ENCODE measurements at regions not wholly inside any gene's neighbourhood (a gene's known extent, or its start where the extent isn't known, plus 50 kb on each side); places are given as distances from the start of the nearest gene placed in this dataset.

DNA sequence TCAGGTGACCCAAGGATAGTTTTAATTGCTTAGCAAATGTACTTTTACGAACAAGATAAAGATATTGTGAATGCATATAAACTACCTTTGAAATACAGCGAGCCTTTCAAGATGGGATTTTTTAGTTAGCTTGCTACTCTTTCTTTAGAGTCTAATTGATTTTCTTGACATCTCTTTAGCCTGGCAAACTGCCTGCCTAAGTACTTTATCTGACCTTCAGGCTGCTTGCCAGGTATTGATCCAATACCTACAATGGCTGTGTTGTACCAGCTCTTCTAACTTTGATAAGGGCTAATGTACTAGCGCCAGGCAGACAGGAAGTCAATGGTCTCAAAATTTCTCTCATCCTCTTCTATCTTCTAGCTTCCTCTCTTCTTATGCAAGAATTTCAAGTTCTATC, 414.4 kb upstream of the ACVR2A start:
- no peaks in the 10 kb centered on the region for H3K36me3 ChIP-seq (ENCODE audit: insufficient read depth in 1 of 2, low read depth in 1 of 2)
- H3K4me3 ChIP-seq, result no peak overlapping the region
- DNase-seq (no peak), ATAC-seq (no peak)
- peaks cover 10% of the 10 kb centered on the region for H3K4me1 ChIP-seq
- H3K27ac ChIP-seq, result no peak overlapping the region
- H3K27me3 ChIP-seq (ENCODE audit: insufficient read depth in 3 of 3, low read length in 2 of 3), result no peaks in the 10 kb centered on the region
- WGBS, 3 donors, result 86 to 93% (median 91%) methylated on average over 3 of the region's 3 CpGs
- H3K9me3 ChIP-seq, result no peaks in the 10 kb centered on the region
- TF ChIP-seq, protein P1, sequence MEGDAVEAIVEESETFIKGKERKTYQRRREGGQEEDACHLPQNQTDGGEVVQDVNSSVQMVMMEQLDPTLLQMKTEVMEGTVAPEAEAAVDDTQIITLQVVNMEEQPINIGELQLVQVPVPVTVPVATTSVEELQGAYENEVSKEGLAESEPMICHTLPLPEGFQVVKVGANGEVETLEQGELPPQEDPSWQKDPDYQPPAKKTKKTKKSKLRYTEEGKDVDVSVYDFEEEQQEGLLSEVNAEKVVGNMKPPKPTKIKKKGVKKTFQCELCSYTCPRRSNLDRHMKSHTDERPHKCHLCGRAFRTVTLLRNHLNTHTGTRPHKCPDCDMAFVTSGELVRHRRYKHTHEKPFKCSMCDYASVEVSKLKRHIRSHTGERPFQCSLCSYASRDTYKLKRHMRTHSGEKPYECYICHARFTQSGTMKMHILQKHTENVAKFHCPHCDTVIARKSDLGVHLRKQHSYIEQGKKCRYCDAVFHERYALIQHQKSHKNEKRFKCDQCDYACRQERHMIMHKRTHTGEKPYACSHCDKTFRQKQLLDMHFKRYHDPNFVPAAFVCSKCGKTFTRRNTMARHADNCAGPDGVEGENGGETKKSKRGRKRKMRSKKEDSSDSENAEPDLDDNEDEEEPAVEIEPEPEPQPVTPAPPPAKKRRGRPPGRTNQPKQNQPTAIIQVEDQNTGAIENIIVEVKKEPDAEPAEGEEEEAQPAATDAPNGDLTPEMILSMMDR (IDR thresholded peaks at IDR 0.05), result no peak
- intact Hi-C loops (cut with DNase I), result no loop called here

DNA sequence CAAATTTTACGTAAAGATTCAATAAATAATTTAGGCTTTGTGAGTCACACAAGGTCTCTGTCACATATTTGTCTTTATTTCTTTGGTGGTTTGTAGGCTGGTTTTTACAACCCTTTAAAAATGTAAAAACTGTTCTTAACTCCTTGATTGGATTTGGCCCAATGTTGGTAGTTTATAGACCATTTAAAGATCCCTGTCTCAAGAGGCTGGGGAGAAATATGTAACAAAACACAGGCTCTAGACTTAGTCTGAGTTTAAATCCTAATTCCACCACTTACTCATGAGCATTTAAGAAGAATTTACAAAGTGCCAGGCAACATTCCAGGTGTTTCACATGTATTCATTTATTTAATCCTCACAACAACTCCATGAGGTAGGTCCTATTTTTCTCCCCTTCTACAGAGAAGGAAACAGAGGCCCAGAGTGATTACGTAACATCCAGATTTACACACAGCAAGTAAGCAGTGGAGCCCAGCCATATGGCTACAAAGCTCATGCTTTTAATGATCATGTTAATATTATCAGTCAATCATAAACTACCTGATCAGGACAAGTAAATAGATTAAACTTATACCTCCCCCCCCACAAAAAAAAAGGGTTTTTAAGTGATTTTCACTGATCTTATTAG, 416.6 kb upstream of the ACVR2A start:
- WGBS, 3 donors, result 99 to 100% (median 99%) methylated on average over 2 of the region's 2 CpGs
- H3K4me1 ChIP-seq, result peaks cover 12% of the 10 kb centered on the region
- no peaks in the 10 kb centered on the region for H3K9me3 ChIP-seq
- H3K27ac ChIP-seq, result no peak overlapping the region
- intact Hi-C loops (cut with DNase I), result no loop called here
- no peaks in the 10 kb centered on the region for H3K27me3 ChIP-seq (ENCODE audit: insufficient read depth in 3 of 3, low read length in 2 of 3)
- no peak overlapping the region for H3K4me3 ChIP-seq
- H3K36me3 ChIP-seq (ENCODE audit: insufficient read depth in 1 of 2, low read depth in 1 of 2), result no peaks in the 10 kb centered on the region
- no peak for DNase-seq
- no peak for ATAC-seq
- TF ChIP-seq, protein P1 (IDR thresholded peaks at IDR 0.05), result no peak

DNA sequence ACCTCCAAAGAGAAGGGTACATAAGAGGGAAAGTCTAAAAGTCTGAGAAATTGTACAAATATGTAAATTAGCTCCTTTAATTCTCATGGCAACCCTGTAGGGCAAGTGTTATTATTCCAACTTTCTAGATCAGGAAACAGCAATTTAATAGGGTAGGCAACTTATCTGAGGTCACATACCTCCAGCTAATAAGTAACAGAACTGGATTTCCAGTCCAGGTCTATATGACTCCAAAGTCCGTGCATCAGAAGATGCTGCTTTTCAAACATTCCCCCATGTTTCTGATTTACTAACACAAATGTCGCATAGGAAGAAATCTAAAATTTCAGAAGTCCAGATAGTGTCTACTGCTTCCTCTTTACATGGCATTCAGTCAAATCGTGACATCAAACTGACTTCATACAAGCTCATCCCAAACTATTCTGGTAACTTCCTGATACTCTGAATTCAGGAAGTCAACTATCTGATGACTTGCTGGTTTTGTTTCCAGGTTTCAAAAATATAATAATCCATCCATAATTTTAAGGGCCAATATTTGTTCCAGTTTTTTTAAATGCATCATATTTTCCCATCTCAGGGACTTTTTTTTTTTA, 419.3 kb upstream of the ACVR2A start:
- intact Hi-C loops (cut with DNase I), result no loop called here
- 81 to 91% (median 85%) methylated on average over 3 of the region's 3 CpGs for WGBS, 3 donors
- no peak for ATAC-seq

DNA sequence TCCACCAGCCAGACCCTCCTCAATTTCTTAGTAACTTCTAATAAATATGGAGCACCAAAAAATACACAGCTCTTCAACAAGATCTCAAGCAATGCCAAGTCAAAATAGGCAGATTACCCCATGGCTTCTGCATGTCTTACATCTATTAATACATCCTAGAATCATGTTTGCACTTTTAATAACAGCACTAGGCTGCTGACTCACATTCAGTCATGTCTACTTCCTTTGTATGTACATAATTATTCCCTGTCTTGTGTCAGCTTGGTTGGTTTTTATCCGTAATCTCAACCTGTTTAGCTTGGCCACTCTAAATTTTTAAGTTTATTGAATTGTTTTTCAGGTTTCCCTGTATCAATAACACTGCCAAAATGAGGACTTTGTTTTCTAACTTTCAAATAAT, 420.1 kb upstream of the ACVR2A start:
- WGBS, 3 donors, result 60 to 97% (median 67%) methylated on average over 1 of the region's 1 CpG
- Histone ChIP-seq H3K4me1 (peaks cover 12% of the 10 kb centered on the region), H3K27ac (peak overlapping the region; percentile 48), H3K27me3 (ENCODE audit: insufficient read depth in 3 of 3, low read length in 2 of 3) (no peaks in the 10 kb centered on the region), H3K9me3 (no peaks in the 10 kb centered on the region), H3K36me3 (ENCODE audit: insufficient read depth in 1 of 2, low read depth in 1 of 2) (no peaks in the 10 kb centered on the region), H3K4me3 (no peak overlapping the region)
- DNase-seq, result no peak
- peak in 3 of 4 donors; percentile 90 to 93 (median 91) for ATAC-seq
- intact Hi-C loops (cut with DNase I), result no loop called here
- TF ChIP-seq, protein P1 (IDR thresholded peaks at IDR 0.05), result no peak

More for the DNA sequence above, 419.3 kb upstream of the ACVR2A start:
- no peaks in the 10 kb centered on the region for H3K36me3 ChIP-seq (ENCODE audit: insufficient read depth in 1 of 2, low read depth in 1 of 2)
- no peak overlapping the region for H3K4me3 ChIP-seq
- H3K4me1 ChIP-seq, result peaks cover 12% of the 10 kb centered on the region
- DNase-seq, result no peak
- peak overlapping the region; percentile 48 for H3K27ac ChIP-seq
- no peaks in the 10 kb centered on the region for H3K9me3 ChIP-seq
- no peaks in the 10 kb centered on the region for H3K27me3 ChIP-seq (ENCODE audit: insufficient read depth in 3 of 3, low read length in 2 of 3)
- TF ChIP-seq, protein P1 (IDR thresholded peaks at IDR 0.05), result no peak

Data from psoas muscle (tissue), 7 donors.